Epidermal melanocyte (primary cell): ENCODE measurements at regions not wholly inside any gene's neighbourhood (a gene's known extent, or its start where the extent isn't known, plus 50 kb on each side); places are given as distances from the start of the nearest gene placed in this dataset.

Source experiments
- DNase-seq: peaks from one replicate; pipeline ENCODE4 v3.0.0; 2011; ENCODE audit warnings: low spot score; ENCODE audit not compliant: insufficient read length

DNA sequence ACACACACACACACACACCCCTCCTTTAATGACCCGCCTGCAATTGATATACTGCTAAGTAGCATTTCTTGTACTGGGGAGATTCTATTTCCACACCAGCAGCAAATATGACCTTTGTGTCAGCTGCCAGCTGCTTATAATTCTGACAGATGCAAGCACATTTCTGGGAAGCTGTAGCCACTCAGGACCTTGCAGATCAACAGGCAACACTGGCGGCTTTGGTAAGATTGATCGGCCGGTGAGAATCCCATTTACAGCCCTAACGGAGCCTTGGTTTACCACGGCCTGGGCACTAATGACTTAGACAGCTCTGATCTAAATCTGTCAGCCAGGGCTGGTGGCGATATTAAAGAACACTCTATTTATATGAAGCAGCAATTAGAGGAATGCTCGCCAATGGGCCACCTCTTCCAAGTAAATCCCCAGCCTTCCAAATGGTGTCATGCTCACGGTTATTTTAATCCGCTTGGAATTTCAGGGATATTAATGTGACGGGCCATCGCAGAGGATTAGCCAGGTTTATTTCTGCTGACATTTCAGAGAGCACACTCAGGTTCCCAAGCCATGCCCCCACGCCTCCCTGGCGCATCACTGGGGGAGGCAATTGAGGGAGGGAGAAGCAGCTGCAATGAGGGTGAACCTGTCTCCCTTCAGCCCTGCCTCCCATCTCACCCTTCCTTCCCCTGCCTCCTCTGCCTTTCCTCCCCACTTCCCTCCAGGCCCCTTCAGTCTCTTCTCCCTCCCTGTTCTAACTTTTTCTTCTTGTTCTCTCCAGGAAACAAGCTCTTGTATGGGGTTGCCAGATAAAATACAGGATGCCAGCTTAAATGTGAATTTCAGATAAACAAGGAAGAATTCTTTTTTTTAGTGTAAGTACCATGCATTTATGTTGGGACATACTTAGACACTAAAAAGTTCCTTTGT lies 287.0 kb downstream of the TLE3 start:
- DNase-seq: no peak

DNA sequence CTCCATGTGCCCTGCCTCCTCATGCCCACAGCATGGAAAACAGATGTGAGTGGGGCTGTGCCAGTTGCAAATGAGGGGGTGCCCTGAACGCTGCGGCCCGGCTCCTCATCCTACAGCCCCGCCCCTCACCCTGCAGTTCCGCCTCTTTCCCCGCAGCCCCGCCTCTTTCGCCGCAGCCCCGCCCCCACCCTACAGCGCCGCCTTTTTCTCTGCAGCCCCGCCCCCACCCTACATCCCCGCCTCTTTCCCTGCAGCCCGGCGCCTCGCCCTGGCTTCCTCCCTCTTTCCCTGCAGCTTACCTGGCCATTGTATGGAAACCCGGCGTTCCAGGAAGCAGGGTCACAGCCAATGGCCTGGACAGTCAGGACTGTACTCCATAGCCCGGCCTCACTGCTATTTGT lies 284.9 kb downstream of the TLE3 start:
- DNase-seq: no peak

DNA sequence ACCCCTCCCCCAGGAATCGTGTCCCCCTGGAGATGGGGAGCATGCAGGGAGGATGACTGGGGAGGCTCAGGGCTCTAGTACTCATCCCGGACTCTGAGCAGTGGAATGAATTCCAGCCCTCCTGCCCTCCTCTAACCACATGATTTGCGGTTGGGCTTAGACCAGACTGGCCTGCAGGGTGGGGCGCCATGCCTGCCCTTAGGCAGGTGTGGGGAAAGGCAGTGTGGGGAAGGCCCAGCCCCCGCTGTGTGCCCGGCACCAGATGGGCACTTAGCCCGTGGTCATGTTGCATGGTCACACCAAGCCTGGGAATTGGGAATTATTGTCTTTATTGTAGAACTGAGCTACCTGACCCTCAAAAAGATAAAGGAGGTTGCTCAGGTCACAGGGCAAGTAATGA lies 283.8 kb downstream of the TLE3 start:
- no peak for DNase-seq

DNA sequence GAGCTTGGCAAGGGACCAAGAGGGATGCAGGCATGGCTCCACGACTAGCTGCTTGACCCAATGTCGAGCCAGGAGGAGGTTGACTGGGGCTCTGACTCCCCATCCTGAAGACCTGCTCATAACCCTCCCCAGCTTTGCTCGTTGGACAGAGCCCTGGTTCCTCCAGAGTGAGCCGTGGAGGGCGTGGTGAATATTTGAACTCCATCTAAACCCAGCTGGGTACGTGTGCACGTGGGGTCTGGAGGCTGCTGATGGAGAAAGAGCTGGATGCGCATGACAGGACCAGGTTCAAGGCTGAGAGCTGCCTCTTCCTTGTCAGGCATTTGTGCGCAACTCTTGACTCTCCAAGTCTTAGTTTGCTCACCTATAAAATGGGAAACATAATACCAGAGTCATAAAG lies 282.8 kb downstream of the TLE3 start:
- no peak for DNase-seq

DNA sequence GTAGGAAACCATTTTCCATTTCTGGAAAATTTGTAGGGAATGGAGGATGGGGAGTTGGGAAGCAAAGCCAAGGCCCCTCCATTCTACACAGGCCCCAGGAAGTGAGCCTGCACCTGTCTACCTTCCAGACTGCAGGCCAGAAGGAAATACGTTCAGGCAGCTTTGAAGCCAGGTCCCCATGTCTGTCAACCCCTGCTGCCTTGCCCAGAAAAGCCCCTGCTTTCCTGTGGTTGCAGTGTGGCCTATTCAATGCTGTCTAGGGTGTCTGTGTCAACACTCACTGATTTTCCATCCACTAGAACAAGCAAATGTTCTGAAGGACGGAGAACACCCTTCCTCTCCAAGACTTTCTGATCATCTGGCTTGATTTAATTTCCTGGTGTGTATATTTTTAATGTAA lies 281.9 kb downstream of the TLE3 start:
- no peak for DNase-seq

DNA sequence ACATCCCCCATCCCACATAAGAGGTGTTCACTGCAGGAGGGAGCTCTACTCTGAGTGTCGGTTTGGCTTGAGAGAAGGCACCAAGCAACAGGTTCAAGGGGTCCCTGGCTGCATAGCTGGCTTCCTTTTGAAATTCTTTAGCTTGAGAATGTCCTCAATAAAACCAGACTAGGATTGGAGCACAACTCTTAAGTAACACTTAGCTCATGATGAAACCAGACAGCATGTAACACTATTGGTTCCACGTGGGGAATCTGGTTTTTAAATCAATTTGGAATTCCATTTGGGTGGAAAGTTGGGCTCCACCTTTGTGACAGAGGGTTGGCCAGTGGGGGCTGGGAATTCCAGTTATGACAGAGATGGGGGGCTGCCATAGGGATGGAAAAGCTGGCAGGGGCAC lies 281.2 kb downstream of the TLE3 start:
- DNase-seq: no peak

DNA sequence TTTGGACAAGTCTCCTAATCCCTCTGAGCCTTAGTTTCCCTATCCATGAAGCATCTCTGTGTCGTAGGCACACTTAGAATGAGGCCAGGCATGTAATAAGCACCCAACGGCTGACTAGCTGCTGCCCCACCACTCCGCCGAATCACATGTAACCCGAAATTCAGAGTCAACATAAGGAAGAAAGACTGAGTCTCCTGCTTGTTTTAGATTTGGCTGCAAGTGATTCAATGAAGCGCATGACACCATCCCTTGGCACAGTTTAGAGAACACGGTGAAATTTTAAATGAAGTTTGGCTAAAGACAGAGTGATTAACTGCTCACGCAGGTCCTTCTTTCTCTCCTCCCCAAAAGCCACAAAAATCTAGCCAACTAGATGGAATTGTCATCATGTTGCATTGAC lies 279.2 kb downstream of the TLE3 start:
- no peak for DNase-seq

DNA sequence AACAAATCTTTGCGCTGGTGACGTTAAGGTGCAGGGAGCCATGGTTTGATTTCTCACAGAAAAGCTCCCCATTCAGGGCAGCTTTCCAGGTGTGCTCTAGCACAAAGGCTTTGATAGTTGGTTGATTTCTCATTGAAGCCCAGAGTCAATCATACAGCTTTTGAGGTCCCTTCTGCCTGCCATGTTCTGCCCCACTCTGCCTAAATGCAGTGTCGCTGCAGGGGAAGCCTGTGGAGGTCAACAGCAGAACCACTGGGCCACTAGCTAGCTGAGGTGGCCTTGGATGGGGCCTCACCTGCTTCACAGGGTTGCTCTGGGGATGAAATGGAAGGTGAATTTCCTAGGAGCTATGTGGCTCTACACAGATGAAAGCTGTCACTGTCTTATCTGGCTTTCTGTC lies 278.3 kb downstream of the TLE3 start:
- no peak for DNase-seq

DNA sequence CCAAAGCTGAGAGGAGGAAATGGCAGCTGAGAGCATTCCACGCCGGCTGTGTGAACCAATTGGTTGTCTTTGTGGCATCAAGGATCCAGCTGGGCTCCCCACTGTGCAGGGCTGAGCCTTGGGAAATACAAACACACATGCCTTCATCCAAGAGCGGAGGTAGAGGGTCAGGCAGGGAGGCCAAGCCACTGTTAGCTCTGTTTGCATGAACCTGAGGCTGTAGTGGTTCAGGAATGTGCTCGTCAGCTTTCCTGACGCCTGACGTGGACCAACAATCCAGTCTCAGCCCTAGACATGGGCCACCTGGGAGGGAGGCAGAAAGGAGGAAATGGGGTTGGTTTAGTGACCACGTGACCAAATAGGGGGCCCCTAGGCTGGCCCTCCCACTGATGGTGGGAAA lies 276.9 kb downstream of the TLE3 start:
- no peak for DNase-seq

DNA sequence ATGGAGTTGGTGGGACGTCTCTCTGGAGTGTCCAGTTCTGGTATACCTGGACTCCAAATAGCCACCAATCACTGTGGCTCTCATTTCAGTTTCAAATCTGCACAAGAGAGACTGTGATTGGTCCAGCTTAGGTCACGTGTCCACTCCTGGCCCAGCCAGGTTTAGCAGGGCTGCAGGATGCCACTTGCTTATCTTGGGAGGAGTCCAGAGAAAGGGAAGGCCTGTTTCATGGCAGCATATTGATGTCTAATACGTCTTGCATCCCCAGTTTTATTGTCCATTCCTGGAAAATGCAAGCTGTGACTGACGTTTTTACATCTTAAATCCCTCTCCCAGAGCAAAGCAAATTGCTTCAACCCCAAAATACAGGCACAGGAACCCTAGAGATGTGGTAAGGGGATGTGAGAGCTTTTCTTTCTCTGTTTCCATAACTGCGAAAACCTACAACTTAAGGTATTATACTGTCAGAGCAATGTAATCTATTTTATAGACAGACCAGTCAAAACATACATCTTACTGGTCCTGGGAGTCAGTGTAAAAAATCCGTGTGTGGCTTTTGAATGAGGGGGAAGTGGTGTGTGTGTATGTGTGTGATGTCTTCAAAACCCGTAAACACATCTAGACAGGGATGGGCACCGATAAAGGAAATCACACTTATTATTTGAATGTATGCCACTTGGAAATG lies 274.4 kb downstream of the TLE3 start:
- no peak for DNase-seq

DNA sequence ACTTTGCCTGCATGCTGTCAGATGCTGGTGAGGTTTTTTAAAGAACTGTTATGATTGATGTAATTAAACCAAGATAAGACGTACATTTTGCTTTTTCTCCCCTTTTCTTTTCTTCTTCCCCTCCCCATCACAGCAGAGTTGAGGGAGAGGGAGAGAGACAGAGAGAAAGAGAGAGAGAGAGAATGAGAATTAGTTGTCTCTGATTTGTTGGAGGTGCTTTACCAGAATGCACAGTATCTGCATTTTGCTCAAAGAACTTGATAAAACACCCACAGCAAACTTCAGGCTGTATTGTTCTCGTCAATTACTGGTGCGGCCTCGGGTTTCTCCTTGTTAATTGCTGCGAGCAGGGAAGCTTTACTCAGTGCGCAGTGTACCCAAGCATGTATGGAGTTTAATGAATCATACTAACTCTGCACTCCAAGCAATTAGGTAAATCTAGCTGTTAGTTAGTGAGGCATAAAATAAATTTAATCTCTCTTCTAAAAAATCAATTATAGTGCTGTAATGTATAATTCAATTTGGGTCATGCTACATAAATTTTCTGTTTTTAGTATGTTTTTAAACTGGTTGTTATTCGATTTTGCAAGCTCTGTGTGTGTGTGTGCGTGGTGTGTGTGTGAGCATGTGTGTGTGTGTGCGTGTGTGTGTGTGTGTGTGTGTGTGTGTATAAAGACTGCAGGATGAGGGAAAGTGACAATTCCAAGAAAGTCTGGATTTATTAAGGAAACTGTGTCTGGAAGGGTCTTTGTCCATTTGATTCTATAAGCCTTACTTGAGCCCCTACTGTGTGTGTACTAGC lies 273.4 kb downstream of the TLE3 start:
- no peak for DNase-seq

DNA sequence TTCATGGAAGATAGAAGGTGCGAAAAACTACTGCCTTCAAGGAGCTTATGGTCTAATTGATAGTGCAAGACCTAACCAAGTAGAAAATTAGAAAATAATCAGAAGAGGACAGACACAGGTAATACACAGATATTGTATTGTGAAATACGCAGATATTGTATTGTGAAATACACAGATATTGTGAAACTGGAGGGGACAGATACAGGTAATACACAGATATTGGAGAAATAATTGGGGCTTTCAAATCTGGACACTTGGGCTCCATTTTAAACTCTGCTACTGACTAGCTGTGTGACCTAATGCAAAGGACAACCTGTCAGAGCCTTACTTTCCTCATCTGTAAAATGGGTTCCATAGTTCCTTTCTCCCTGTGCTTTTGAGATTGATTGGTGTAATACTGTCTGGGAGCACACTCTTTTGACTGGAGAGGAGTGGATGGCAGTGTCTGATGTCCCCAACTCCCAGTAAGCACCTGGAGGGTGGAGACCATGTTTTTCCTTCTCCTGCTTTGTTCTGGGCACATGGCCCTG lies 272.8 kb downstream of the TLE3 start:
- no peak for DNase-seq

DNA sequence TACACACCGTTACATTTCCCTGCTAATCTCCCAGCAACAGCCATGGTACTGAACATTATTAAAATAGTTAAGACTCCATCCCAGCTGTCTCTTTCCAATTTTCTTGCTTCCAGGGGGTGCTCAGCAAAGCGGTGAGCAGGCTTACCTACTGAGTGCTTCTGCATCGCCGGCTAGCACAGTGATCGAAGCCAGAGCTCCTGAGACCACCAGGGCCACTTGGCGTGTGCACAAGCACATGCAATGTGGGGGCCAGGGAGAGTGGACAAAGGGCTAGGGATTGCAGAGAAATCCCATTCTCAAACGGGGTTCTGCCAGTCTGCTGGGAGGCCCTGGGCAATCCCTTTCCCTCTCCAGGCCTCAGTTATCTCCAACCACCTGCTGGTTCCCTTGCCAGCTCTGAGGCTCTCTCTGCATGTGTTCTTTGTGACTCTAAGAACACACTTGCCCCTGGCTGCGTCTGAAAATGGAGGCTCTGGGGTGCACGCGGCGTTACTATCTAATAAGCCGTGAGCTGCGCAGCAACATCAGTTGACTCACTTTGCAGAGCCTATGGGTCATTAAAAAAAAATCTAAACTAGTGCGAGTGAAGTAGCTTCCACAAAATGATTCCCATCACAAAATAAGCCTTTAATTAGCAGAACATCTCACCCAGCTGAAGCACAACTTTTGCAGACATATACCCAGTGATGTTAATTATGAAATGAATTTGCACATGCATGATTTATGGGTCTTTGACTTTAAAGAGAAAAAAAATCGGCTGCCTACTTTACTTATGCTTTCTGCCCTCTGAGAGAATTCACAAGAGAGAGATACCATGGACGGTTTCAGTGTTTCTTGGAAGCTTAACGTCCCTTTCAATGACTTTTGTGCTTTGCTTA lies 271.5 kb downstream of the TLE3 start:
- no peak for DNase-seq

DNA sequence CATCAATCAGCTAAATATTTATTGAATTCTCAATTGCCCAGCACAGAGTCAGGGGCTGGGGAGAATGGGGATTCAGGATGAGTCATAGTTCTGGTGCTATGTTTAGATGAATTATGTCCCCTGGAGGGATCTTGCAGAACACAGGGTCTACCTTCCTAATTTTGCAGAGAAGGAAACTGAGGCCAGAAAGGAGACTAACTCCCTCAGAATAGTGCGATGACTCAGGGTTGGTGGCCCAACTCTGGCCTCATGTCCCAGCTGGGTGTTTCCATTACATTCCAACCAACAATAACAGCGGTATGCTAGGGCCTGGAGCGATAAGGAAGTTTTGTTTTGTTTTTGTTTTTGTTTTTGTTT lies 270.9 kb downstream of the TLE3 start:
- DNase-seq: no peak

DNA sequence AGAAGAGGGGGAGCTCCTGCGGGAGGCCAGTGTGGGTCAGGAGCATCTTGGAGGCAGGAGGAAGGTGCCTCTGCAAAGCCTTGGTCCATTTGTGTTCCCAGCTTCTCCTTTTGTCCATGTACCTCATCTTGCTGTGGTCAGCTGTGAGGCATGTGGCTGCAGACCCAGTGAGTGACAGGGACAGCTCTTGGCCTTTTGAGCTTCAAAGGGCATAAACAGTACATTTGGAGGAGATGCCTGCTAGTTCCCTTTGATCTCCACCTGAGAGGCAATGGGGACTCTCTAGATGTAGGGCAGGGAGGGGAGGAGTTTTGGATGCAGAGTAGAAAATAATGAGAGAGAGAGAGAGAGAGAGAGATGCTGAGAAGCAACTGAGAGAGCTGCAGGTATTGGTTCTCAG lies 270.0 kb downstream of the TLE3 start:
- no peak for DNase-seq

DNA sequence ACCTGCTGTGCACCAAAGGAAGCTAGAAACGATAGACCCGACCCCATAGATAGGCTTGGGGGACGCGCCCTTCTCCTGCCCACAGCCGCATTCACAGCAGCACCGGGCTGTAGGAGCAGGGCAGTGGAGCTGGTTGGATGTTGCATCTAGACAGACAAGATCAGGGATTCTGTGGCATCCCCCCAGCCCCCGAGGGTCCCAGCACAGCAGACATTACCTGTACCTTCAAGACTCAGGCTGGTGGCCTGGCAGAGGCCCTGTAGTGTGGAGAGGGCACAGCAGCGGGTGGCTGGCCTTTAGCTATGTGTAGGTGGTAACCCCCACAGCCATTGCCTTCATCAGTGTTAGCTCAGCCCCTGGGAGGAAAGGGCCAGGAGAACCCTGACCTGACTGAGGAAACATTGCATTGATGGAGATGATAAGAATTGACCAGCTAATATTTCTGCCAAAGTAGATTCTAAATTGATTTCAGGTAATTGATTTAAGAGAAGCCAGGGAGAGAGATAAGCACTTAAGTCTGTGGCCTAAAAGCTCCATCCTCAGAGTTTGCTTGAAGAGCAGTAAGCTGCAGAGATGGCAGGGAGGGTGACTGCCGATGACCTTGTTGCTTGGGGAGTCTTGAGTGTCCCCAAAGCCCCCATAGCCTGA lies 269.4 kb downstream of the TLE3 start:
- no peak for DNase-seq

DNA sequence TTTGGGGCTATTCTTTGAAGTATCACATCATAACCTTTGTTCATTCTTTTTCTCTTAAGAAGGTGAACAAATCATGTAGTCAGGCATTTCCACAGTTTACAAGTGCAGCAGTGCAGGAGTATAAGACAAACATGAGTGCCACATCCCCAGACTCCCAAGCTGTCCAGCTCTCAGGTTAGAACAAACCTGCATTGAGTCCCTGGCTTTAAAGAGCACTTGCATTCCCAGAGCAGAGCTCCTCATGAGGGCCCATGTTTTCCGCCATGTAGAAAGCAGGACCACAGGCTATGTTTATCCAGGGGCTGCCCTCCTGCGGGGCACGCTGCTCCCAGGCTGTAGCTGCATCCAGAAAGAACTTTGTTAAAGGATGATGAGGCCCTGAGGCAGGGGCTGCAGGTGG lies 267.7 kb downstream of the TLE3 start:
- no peak for DNase-seq

DNA sequence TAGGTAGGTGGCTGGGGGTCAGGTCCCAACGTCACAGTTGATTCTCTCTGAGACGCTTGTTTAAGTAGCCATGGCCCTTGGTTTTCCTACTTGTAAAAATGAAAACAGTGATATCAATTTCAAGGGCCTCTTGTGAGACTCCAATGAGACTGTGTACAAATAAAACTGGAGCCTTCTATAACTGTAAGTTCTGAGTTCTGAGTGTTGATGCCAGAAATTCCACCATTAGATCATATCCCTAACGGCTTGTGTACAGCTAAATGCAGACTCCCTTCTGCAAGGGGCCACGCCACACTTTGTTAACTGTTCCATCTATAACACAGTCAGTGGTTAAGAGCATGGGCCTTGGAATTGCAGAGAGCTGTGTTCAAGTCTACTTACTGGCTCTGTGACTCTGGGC lies 267.3 kb downstream of the TLE3 start:
- DNase-seq: no peak

DNA sequence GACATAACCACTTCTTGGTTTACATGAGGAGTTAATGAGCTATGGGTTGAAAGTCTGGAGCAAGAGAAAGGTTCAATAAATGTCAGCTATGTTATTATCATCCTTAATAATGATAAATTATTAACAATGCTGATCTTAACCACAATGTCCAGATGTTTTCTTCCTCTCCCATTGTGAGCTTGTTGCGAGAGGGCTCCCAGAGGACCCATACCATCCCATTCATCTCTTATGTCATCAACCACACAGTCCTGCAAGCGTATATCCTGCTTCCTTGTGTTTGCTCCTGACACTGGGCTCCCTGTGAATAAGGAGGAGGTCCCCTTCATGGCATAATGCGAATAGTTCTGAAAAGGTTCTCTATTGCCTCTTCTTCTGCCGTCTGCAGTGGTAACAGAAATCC lies 266.8 kb downstream of the TLE3 start:
- no peak for DNase-seq

DNA sequence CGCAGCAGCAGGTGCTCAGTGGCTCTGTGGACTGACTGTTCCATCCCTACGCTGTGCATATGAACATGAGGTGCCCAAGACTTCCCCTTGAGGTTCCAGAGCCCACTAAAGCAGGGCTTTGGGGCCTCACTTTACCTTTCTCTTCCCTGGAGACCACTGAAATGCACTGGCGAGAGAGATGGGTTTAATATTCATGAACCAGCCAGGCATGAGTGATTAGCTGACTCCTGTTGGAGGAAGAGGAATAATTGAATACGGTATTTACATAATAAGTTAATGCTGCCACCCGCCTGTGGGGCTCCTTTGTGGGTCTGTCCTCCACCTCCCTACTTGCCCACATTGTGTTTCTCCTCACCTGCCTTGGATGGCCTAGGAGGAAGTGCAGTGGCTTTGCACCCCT lies 263.4 kb downstream of the TLE3 start:
- DNase-seq: no peak

DNA sequence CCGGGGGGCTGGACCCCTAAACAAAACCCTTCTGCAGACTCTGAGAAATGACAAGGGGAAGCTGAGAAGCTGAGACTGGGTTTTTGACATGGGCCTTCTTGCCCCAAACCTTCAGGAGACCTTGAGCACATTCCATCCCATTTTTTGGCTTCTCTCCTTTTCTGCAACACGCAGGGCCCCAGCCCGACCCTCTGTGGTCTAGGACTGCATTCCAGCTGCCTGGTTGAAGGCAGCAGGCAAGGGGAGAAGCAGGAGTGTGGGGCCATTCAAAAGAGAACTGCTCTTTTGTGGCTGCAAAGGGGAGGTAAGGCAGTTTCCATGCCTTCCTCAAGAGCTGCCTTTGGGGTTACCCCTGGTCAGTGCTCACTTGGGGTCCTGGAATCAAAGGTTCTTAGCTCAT lies 263.0 kb downstream of the TLE3 start:
- DNase-seq: no peak
